Muscle layer of duodenum (tissue), 2 donors: ENCODE measurements at regions not wholly inside any gene's neighbourhood (a gene's known extent, or its start where the extent isn't known, plus 50 kb on each side); places are given as distances from the start of the nearest gene placed in this dataset.

Experiments used
- H3K27ac ChIP-seq: one replicate; pipeline ENCODE4 v1.7.0; 2013; ENCODE audit warnings: mild to moderate bottlenecking, low read length
- H3K27me3 ChIP-seq: one replicate; pipeline ENCODE4 v1.7.0; 2013; ENCODE audit warnings: low read depth, mild to moderate bottlenecking, control low read depth, low read length
- H3K36me3 ChIP-seq, 2 donors: one replicate each; pipeline ENCODE4 v1.7.0; 2013; ENCODE audit warnings: low read length in 2 of 2, control low read depth in 1 of 2, mild to moderate bottlenecking in 1 of 2; ENCODE audit not compliant: insufficient read depth in 2 of 2, control insufficient read depth in 1 of 2
- H3K4me1 ChIP-seq, 2 donors: one replicate each; pipeline ENCODE4 v1.7.0; 2013; ENCODE audit warnings: low read length in 2 of 2, mild to moderate bottlenecking in 2 of 2, control low read depth in 1 of 2, moderate library complexity in 1 of 2; ENCODE audit not compliant: insufficient read depth in 2 of 2, control insufficient read depth in 1 of 2
- H3K4me3 ChIP-seq, 2 donors: one replicate each; pipeline ENCODE4 v1.7.0; 2013; ENCODE audit warnings: low read length in 2 of 2, low read depth in 1 of 2, mild to moderate bottlenecking in 1 of 2
- H3K9me3 ChIP-seq, 2 donors: one replicate each; pipeline ENCODE4 v1.7.0; 2013; ENCODE audit warnings: low read length in 2 of 2, control low read depth in 1 of 2, mild to moderate bottlenecking in 1 of 2; ENCODE audit not compliant: control insufficient read depth in 1 of 2
- donor health status: healthy.

DNA sequence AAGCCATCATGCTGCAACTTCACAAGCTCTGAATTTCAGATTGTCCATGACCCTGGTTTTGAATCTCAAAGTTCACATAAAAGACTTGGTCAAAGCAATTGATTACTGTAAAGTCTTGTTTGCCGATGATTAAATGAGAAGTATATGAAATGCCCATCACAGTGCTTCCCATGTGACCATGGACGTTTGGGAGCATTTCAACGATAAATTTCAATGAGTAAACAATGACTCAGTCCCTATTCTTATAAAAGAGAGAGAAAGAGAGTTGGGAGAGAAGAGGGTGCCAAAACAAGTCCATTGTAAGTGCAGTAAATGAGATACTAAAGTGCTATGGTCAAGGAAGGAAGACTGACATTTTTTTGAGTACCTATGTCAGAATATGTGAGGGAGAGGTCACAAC, 276.9 kb downstream of the SOX9 start:
- no peak overlapping the region for H3K4me3 ChIP-seq
- H3K36me3 ChIP-seq = no peaks in the 10 kb centered on the region
- no peaks in the 10 kb centered on the region for H3K4me1 ChIP-seq
- no peaks in the 10 kb centered on the region for H3K27me3 ChIP-seq
- H3K27ac ChIP-seq = no peak overlapping the region
- H3K9me3 ChIP-seq = no peaks in the 10 kb centered on the region

GRCh38 chr17:72399023-72399607, 278.3 kb downstream of the SOX9 start:
- no peaks in the 10 kb centered on the region for H3K27me3 ChIP-seq
- no peaks in the 10 kb centered on the region for H3K9me3 ChIP-seq
- no peak overlapping the region for H3K27ac ChIP-seq
- H3K36me3 ChIP-seq = no peaks in the 10 kb centered on the region
- H3K4me3 ChIP-seq = no peak overlapping the region
- no peaks in the 10 kb centered on the region for H3K4me1 ChIP-seq

DNA sequence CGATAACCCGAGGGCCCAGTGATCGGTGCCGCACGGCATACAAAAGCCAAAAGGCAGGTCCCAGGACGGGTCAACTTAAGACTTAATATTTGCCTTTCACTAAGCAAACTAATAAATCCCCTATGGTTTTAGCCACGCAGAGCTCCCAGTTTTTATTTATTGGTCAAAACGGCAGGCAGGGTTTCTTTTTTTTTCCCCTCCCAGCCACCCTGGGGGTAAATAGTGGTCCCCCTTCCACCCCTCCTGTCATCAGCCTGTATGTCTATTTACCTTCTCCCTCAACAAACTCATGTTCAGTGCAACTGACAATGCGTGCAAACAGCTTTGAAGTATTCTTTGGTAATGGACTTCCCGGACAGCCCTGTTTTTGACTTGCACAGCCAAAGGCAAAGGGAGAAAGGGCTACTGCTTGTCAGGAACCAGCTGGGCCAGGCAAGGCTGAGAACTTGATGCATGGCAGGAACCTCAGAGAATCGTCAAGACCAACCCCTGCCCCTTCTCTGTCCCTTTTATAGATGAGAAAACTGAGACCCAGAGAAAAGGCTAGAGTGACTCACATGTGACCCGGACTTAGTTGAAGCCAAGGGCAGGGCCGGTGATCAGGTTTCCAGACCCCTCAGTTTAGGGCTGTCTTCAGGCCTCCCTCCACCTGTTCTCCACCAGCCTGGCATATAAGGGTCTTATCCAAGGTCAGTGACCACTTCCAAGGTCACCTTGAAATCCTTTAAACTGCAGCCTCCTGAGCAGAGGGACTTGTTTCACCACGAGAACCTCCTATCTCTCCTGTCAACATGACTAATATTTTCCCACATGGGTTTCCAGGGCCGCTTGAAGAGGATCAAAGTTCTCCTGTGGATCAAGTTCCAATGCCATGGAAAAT, 279.0 kb downstream of the SOX9 start:
- Histone ChIP-seq H3K9me3 (no peaks in the 10 kb centered on the region), H3K4me3 (no peak overlapping the region), H3K36me3 (no peaks in the 10 kb centered on the region), H3K27ac (no peak overlapping the region), H3K4me1 (no peaks in the 10 kb centered on the region), H3K27me3 (no peaks in the 10 kb centered on the region)

GRCh38 chr17:72400488-72400827, 279.6 kb downstream of the SOX9 start:
- no peak overlapping the region for H3K27ac ChIP-seq
- no peaks in the 10 kb centered on the region for H3K36me3 ChIP-seq
- no peaks in the 10 kb centered on the region for H3K27me3 ChIP-seq
- H3K9me3 ChIP-seq = no peaks in the 10 kb centered on the region
- no peak overlapping the region for H3K4me3 ChIP-seq
- no peaks in the 10 kb centered on the region for H3K4me1 ChIP-seq

DNA sequence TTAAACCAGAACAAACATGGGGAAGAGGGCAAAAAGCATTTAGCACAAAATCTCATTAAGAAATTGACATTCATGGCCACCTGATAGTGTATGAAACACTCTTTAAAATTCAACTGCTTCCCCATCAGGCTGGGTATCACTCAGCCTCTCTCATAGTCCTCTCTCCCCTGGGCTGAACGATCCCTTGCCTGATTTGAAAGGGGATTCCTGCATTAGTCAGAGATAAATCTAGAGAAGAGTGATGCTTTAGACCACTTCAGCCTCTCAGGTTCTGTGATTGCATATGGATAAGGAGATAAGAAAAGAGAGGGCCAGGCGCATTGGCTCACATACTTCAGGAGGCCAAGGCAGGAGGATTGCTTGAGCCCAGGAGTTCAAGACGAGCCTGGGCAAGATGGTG, 280.0 kb downstream of the SOX9 start:
- Histone ChIP-seq H3K36me3 (no peaks in the 10 kb centered on the region), H3K9me3 (no peaks in the 10 kb centered on the region), H3K27ac (no peak overlapping the region), H3K27me3 (no peaks in the 10 kb centered on the region), H3K4me3 (no peak overlapping the region), H3K4me1 (no peaks in the 10 kb centered on the region)

DNA sequence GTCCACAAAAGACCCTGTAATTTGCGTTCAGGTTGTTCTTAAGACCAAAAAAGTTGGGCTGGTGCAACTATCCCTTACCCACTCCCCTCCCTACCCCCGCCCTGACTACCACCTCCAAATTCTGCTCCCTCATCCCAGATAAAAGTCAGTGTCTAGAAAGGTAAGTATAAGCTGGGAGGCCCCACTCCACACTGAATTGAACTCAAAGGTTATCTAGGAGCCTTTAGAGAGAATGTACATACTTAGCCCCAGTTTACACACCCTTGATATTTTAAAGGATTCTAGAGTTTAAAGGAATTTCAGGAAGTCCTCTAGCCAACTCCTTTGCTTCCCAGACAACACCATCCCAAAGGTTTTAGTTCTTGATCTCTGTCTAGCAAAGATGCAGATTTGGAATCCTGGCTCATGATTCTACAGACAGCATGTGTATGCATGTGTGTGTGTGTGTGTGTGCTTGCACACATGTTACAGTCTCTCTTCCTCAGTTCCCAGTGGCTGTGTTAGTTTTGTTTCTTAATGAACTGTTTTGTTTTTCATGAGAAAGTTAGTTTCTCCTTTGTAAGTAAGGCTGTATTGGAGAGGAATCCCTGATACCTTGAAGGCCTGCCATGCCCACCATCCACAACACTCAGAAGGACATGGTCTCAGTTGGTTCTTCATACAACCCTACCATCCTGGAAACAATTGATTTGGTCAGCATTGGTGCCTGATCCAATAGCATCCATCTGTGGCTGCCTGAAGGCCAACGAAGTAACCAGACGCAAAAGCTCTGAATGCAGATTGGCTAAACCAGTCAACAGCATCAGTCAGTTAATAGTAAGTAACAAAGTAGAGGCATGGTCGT, 281.3 kb downstream of the SOX9 start:
- Histone ChIP-seq H3K36me3 (no peaks in the 10 kb centered on the region), H3K27me3 (no peaks in the 10 kb centered on the region), H3K4me3 (no peak overlapping the region), H3K4me1 (peaks cover 0 to 5% of the 10 kb centered on the region in 2 donors), H3K9me3 (no peaks in the 10 kb centered on the region), H3K27ac (no peak overlapping the region)

DNA sequence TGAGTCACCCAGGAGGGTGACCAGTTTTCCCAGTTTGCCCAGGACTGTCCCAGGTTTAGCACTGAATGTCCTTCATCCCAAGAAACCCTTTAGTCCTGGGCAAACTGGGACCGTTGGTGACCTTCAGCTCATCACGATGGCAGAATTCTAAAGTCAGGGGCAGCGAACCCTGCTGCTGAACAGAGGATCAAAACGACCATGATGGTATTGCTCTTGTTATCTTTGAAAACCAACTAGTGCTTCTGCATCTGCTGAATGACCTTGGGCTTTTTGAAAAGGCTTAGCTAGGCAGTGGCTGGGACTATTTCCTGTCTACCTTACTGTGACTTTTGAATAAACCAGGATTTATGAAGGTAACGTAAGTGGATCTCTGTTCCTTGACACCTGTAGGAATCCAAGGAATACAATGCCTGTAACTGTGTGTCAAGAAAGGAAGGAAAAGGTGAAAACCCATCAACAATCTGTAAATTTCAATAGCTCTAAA, 281.9 kb downstream of the SOX9 start:
- Histone ChIP-seq H3K9me3 (no peaks in the 10 kb centered on the region), H3K27ac (no peak overlapping the region), H3K36me3 (no peaks in the 10 kb centered on the region), H3K4me3 (no peak overlapping the region), H3K27me3 (no peaks in the 10 kb centered on the region), H3K4me1 (peaks cover 7 to 12% of the 10 kb centered on the region in 2 donors)

GRCh38 chr17:72403713-72404209, 282.9 kb downstream of the SOX9 start:
- Histone ChIP-seq H3K9me3 (no peaks in the 10 kb centered on the region), H3K27me3 (no peaks in the 10 kb centered on the region), H3K4me3 (no peak overlapping the region), H3K36me3 (no peaks in the 10 kb centered on the region), H3K27ac (no peak overlapping the region), H3K4me1 (peaks cover 15 to 17% of the 10 kb centered on the region in 2 donors)

DNA sequence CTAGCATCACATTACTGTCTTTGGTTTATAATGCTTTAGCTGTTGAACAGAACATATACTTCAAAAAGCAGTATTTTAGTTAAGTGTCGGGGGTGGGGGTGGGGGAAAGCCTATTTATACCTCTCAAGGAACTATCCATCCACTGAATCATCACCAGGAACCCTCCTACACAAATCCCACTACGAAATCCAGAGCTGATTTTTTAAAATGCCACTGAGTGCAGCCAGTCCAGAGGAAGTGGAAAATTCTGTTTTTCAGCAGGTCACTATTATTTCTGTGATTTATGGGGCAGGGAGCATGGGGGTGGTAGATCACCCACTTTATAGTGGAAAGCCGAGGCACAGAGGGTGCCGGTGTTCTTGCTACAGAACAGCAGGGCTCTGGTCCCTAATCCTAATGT, 284.1 kb downstream of the SOX9 start:
- no peak overlapping the region for H3K4me3 ChIP-seq

DNA sequence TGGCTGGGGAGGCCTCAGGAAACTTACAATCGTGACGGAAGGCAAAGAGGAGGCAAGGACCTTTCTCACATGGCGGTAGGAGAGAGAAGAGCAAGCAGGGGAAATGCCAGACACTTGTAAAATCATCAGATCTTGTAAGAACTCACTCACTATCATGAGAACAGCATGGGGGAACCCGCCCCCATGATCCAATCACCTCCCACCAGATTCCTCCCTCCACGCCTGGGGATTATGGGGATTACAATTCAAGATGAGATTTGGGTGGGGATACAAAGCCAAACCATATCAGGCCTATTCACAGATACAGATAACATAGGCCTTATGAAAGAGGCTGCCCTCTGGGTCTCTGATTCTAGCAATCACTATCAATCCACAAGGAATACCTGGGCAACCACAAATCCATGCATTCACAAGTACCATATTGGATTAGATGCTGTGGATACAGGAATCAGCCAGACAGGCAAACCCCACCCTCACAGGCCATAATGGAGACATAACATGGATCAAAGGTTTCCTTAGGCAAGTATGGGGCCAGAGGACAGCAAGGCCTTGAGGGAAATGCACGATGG, 284.9 kb downstream of the SOX9 start:
- Histone ChIP-seq H3K4me1 (peaks cover 15 to 17% of the 10 kb centered on the region in 2 donors), H3K27me3 (no peaks in the 10 kb centered on the region), H3K27ac (no peak overlapping the region), H3K9me3 (no peaks in the 10 kb centered on the region), H3K36me3 (no peaks in the 10 kb centered on the region), H3K4me3 (no peak overlapping the region)

More for the DNA sequence above, 284.1 kb downstream of the SOX9 start:
- H3K9me3 ChIP-seq = no peaks in the 10 kb centered on the region
- no peaks in the 10 kb centered on the region for H3K27me3 ChIP-seq
- no peak overlapping the region for H3K27ac ChIP-seq
- no peaks in the 10 kb centered on the region for H3K36me3 ChIP-seq
- peaks cover 15 to 17% of the 10 kb centered on the region in 2 donors for H3K4me1 ChIP-seq

DNA sequence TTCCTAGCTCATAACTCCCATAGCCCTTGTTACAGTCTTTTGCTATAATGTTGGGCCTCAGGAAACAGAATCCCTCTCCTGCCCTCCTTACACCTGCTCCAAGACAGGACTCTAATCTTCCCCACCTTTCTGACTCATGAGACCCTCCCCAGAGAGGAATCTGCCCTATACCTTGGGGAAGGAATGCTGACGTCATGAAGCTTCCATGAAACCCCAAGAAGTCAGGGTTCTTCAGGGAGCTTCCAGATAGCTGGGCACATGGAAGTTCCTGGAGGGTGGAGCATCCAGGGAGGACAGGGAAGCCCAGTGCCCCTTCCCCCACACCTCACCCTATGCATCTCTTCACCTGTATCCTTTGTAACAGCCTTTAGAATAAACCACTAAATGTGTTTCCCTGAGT, 285.7 kb downstream of the SOX9 start:
- Histone ChIP-seq H3K27me3 (no peaks in the 10 kb centered on the region), H3K4me3 (no peak overlapping the region), H3K9me3 (no peaks in the 10 kb centered on the region), H3K36me3 (no peaks in the 10 kb centered on the region), H3K27ac (no peak overlapping the region), H3K4me1 (peaks cover 15 to 17% of the 10 kb centered on the region in 2 donors)
